Neutrophil (primary cell): ENCODE measurements at regions not wholly inside any gene's neighbourhood (a gene's known extent, or its start where the extent isn't known, plus 50 kb on each side); places are given as distances from the start of the nearest gene placed in this dataset.
"Not testable (repeated sequence)": the region's sequence is repeated elsewhere in the genome, so short reads cannot be mapped to it uniquely, and the experiment has no call there.

Experiments used
- H3K27ac ChIP-seq: fragments of 200-600 bp; sonication (generic); 2 replicates; pipeline ENCODE4 v1.5.1; 2016; ENCODE audit warnings: mild to moderate bottlenecking, moderate library complexity
- H3K27me3 ChIP-seq: fragments of 200-600 bp; sonication (generic); 2 replicates; pipeline ENCODE4 v1.6.0; 2016; ENCODE audit warnings: mild to moderate bottlenecking
- H3K36me3 ChIP-seq: fragments of 200-600 bp; sonication (generic); 2 replicates; pipeline ENCODE4 v1.5.1; 2017
- H3K4me1 ChIP-seq, 2 experiments: fragments of 200-600 bp in 1 of 2; sonication (generic) in 1 of 2; 1 replicate in 1 of 2; 2 replicates in 1 of 2; pipeline versions ENCODE4 v1.5.1 to v1.6.1; 2013 to 2016; ENCODE audit warnings: low read depth in 1 of 2, low read length in 1 of 2, mild to moderate bottlenecking in 1 of 2, moderate library complexity in 1 of 2; ENCODE audit not compliant: control insufficient read depth in 1 of 2, insufficient read depth in 1 of 2
- H3K4me3 ChIP-seq, 2 experiments: fragments of 200-600 bp in 1 of 2; sonication (generic) in 1 of 2; 1 replicate in 1 of 2; 2 replicates in 1 of 2; pipeline ENCODE4 v1.5.1; 2013 to 2016; ENCODE audit warnings: low read depth in 1 of 2, low read length in 1 of 2, mild to moderate bottlenecking in 1 of 2, moderate library complexity in 1 of 2
- H3K9me3 ChIP-seq: fragments of 200-600 bp; sonication (generic); 2 replicates; pipeline ENCODE4 v1.5.1; 2016
- CTCF ChIP-seq: fragments of 200-600 bp; sonication (generic); IDR thresholded peaks from 2 replicates; pipeline ENCODE4 v1.5.1; 2016; ENCODE audit warnings: antibody characterized with exemption

- H3K9me3 ChIP-seq, result no peaks in the 10 kb centered on the region
- peaks cover 27% of the 10 kb centered on the region in 2 experiments for H3K4me1 ChIP-seq
- no peak for TF ChIP-seq CTCF
- H3K4me3 ChIP-seq, result no peak overlapping the region
- no peaks in the 10 kb centered on the region for H3K36me3 ChIP-seq
- no peaks in the 10 kb centered on the region for H3K27me3 ChIP-seq
- H3K27ac ChIP-seq, result no peak overlapping the region
These were observed 57.7 kb upstream of the SLC1A4 start for GRCh38 chr2:64931246-64932115.

- H3K27ac ChIP-seq, result no peak overlapping the region
- no peaks in the 10 kb centered on the region for H3K27me3 ChIP-seq
- H3K4me1 ChIP-seq, result peaks cover 27% of the 10 kb centered on the region in 2 experiments
- no peak overlapping the region for H3K4me3 ChIP-seq
- TF ChIP-seq CTCF, result no peak
- H3K9me3 ChIP-seq, result no peaks in the 10 kb centered on the region
- H3K36me3 ChIP-seq, result no peaks in the 10 kb centered on the region
These were observed 57.2 kb upstream of the SLC1A4 start for GRCh38 chr2:64932116-64932370.

DNA sequence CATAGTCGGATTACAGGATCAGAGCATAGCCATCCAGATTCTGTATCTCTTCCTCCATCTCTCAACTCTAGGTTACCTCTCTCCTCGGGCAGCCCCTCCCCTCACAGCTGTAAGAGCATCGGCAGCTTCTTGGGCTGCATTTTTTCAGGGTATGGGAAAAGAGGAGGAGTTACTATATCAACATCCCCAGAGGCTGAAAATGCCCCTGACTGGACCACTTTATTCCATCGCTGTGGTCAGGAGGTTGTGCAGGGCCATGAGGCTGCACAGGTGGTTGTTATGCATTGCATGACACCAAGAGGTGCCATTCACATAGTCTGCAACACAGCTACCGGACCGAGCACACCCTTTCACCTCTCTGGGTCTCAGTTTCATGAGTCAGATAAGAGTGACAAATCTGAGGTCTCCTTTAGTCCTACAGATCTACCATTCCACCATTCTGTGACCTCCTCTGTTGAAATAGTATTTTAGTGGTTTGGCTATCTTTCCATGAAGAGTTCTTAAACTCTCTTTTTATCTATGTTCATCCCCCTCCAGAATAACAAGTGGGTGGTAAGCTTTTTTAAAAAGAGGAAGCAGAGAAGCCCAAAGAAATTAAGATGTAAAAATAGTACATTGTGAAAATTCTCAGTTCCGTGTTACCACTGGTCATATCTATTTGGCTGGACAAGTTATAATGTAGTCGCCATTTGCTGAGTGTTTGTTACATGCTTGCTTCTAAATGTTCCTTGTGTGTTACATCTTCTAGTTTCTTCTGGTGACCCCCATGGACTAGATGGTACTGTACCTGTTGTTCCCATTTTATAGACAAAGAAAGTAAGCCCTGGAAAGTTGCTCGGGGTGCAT, 56.6 kb upstream of the SLC1A4 start:
- Histone ChIP-seq H3K27me3 (no peaks in the 10 kb centered on the region), H3K36me3 (no peaks in the 10 kb centered on the region), H3K4me1 (peaks cover 27 to 28% of the 10 kb centered on the region in 2 experiments), H3K9me3 (no peaks in the 10 kb centered on the region), H3K4me3 (no peak overlapping the region), H3K27ac (peak overlapping the region; percentile 38)
- TF ChIP-seq CTCF, result no peak

DNA sequence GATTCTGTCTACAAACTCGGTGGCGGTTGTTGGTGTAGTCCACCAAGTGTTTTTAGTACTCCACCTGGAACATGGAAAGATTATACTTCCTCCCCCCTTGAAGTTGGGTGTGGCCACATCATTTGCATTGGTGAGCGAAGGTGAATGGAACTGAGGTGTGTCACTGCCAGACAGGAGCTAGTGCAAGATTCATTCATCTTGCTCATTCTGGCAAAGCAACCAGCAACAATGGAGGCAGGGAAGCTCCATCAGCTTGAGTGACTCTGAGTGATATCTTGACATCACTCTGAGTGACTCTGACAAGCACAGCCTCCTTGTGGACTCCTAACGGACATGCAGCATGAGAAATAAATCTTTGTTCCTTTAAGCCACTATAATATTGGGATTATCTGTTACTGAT, 54.7 kb upstream of the SLC1A4 start:
- Histone ChIP-seq H3K4me1 (peaks cover 30 to 38% of the 10 kb centered on the region in 2 experiments), H3K36me3 (no peaks in the 10 kb centered on the region), H3K4me3 (no peak overlapping the region), H3K27ac (no peak overlapping the region), H3K27me3 (no peaks in the 10 kb centered on the region), H3K9me3 (no peaks in the 10 kb centered on the region)
- no peak for TF ChIP-seq CTCF

GRCh38 chr2:64936809-64937208, 52.4 kb upstream of the SLC1A4 start:
- Histone ChIP-seq H3K36me3 (no peaks in the 10 kb centered on the region), H3K27me3 (no peaks in the 10 kb centered on the region), H3K27ac (no peak overlapping the region), H3K4me3 (no peak overlapping the region), H3K9me3 (no peaks in the 10 kb centered on the region), H3K4me1 (peaks cover 39 to 45% of the 10 kb centered on the region in 2 experiments)
- no peak for TF ChIP-seq CTCF

GRCh38 chr2:64937314-64937686, 51.9 kb upstream of the SLC1A4 start:
- H3K27ac ChIP-seq, H3K4me3 ChIP-seq, H3K36me3 ChIP-seq, H3K9me3 ChIP-seq, H3K27me3 ChIP-seq: not testable (repeated sequence)
- peaks cover 39 to 45% of the 10 kb centered on the region in 2 experiments for H3K4me1 ChIP-seq
